HG03571 (cell line): ENCODE measurements at regions not wholly inside any gene's neighbourhood (a gene's known extent, or its start where the extent isn't known, plus 50 kb on each side); places are given as distances from the start of the nearest gene placed in this dataset.

Source experiments
- ATAC-seq: cut with Tn5 transposase; IDR thresholded peaks from one replicate; pipeline ENCODE4 v1.9.1; 2021; ENCODE audit not compliant: unreplicated experiment

GRCh38 chr1:68378296-68379084, 71.3 kb downstream of the RPE65 start:
- no peak for ATAC-seq

GRCh38 chr1:68377098-68377497, 72.7 kb downstream of the RPE65 start:
- no peak for ATAC-seq

- no peak for ATAC-seq
These were observed 73.3 kb downstream of the RPE65 start for GRCh38 chr1:68376441-68376840.

- no peak for ATAC-seq
These were observed 73.8 kb downstream of the RPE65 start for GRCh38 chr1:68375919-68376318.

GRCh38 chr1:68373173-68373572, 76.6 kb downstream of the RPE65 start:
- ATAC-seq = no peak

- no peak for ATAC-seq
These were observed 77.3 kb downstream of the RPE65 start for GRCh38 chr1:68372487-68372886.

GRCh38 chr1:68370101-68370915, 79.4 kb downstream of the RPE65 start:
- no peak for ATAC-seq

- no peak for ATAC-seq
These were observed 83.2 kb downstream of the RPE65 start for GRCh38 chr1:68366572-68366971.

GRCh38 chr1:68365709-68366382, 83.9 kb downstream of the RPE65 start:
- ATAC-seq = no peak

- ATAC-seq = no peak
These were observed 86.4 kb downstream of the RPE65 start for GRCh38 chr1:68363339-68363738.

GRCh38 chr1:68361346-68361910, 88.3 kb downstream of the RPE65 start:
- no peak for ATAC-seq

GRCh38 chr1:68359045-68359444, 90.7 kb downstream of the RPE65 start:
- no peak for ATAC-seq

GRCh38 chr1:68358439-68358838, 91.3 kb downstream of the RPE65 start:
- no peak for ATAC-seq

GRCh38 chr1:68355614-68356013, 94.1 kb downstream of the RPE65 start:
- ATAC-seq = no peak

- ATAC-seq = no peak
These were observed 97.6 kb downstream of the RPE65 start for GRCh38 chr1:68352202-68352601.

- peak; percentile 94 for ATAC-seq
These were observed 102.3 kb downstream of the RPE65 start for GRCh38 chr1:68347415-68347814.

GRCh38 chr1:68346188-68346808, 103.5 kb downstream of the RPE65 start:
- ATAC-seq = no peak

- no peak for ATAC-seq
These were observed 105.5 kb downstream of the RPE65 start for GRCh38 chr1:68344208-68344607.

GRCh38 chr1:68340951-68341350, 108.6 kb upstream of the WLS start:
- no peak for ATAC-seq

- ATAC-seq = no peak
These were observed 107.2 kb upstream of the WLS start for GRCh38 chr1:68339505-68339904.

- ATAC-seq = no peak
These were observed 105.8 kb upstream of the WLS start for GRCh38 chr1:68338081-68338480.
